GM12872 (cell line): ENCODE measurements at regions not wholly inside any gene's neighbourhood (a gene's known extent, or its start where the extent isn't known, plus 50 kb on each side); places are given as distances from the start of the nearest gene placed in this dataset.

Source experiments
- TF ChIP-seq, protein P1 (sequence below): IDR thresholded peaks from 3 replicates; pipeline ENCODE4 v1.5.1; 2011; ENCODE audit warnings: low read depth, mild to moderate bottlenecking, low read length, moderate library complexity; ENCODE audit not compliant: insufficient read depth

DNA sequence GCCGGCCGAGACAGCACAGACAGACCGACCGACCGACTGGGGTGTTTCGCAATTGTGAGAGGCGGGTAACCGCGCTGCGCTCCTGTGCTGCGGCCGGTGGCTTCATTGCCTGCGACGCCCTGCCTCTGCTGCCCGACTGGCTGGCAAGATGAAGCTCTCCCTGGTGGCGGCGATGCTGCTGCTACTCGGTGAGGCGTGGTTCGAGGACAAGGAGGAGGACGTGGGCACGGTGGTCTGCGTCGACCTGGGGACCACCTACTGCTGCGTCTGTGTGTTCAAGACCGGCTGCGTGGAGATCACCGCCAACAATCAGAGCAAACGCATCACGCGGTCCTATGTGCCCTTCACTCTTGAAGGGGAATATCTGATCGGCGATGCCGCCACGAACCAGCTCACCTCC lies 565.7 kb upstream of the SMIM31 start:
- TF ChIP-seq, protein P1, sequence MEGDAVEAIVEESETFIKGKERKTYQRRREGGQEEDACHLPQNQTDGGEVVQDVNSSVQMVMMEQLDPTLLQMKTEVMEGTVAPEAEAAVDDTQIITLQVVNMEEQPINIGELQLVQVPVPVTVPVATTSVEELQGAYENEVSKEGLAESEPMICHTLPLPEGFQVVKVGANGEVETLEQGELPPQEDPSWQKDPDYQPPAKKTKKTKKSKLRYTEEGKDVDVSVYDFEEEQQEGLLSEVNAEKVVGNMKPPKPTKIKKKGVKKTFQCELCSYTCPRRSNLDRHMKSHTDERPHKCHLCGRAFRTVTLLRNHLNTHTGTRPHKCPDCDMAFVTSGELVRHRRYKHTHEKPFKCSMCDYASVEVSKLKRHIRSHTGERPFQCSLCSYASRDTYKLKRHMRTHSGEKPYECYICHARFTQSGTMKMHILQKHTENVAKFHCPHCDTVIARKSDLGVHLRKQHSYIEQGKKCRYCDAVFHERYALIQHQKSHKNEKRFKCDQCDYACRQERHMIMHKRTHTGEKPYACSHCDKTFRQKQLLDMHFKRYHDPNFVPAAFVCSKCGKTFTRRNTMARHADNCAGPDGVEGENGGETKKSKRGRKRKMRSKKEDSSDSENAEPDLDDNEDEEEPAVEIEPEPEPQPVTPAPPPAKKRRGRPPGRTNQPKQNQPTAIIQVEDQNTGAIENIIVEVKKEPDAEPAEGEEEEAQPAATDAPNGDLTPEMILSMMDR, result no peak

- TF ChIP-seq, protein P1, result no peak
Observed at GRCh38 chr4:164192844-164193243, 561.1 kb upstream of the SMIM31 start.

- TF ChIP-seq, protein P1, result no peak
Observed at GRCh38 chr4:164193676-164194075, 560.3 kb upstream of the SMIM31 start.

- TF ChIP-seq, protein P1, result no peak
Observed at GRCh38 chr4:164197556-164197955, 556.4 kb upstream of the SMIM31 start.

DNA sequence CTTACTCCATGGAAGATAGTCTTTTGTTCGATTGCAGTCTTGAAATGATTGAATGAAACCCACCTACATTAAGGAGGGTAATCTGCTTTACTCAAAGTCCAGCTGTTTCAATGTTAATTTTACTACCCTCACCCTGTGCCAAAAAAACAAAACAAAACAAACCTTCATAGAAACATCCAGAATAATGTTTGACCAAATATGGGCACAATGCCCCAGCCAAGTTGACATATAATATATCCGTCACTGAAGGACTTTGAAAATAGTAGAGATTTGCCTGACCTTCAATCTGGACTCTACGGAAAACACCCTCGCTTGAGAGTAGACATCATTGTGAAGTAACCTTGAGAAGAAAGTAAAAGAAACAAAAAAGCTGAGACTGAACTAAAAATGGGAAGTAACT lies 550.5 kb upstream of the SMIM31 start:
- TF ChIP-seq, protein P1, result no peak

GRCh38 chr4:164204434-164204833 lies 549.5 kb upstream of the SMIM31 start:
- TF ChIP-seq, protein P1, result no peak

DNA sequence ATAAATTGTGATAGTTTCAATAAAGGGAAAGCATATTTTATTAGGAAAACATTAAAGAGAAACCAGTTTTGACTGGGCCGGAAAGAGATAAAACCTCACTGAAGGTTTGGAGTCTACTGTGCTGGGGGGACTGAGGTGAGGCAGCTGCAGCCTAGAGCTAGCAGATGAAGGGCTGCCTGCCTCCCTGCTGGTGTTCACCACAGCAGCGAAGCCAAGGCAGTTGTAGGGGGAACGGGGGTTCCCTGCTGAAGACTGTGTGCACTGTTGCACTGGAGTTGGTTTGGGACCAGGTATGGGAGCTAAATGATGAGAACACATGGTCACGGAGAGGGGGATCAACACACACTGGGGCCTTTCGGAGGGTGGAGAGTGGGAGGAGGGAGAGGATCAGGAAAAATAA lies 546.5 kb upstream of the SMIM31 start:
- TF ChIP-seq, protein P1, result no peak

GRCh38 chr4:164210377-164210776 lies 543.6 kb upstream of the SMIM31 start:
- TF ChIP-seq, protein P1, result no peak
